GM18499 (cell line): ENCODE measurements at regions not wholly inside any gene's neighbourhood (a gene's known extent, or its start where the extent isn't known, plus 50 kb on each side); places are given as distances from the start of the nearest gene placed in this dataset.
"Not testable (repeated sequence)": the region's sequence is repeated elsewhere in the genome, so short reads cannot be mapped to it uniquely, and the experiment has no call there.

ENCODE experiments used
- ATAC-seq: cut with Tn5 transposase; IDR thresholded peaks from one replicate; pipeline ENCODE4 v1.9.1; 2021; ENCODE audit warnings: moderate number of reproducible peaks; ENCODE audit not compliant: insufficient read depth, unreplicated experiment

GRCh38 chr2:234410526-234410925 is 86.4 kb downstream of the ARL4C start:
- ATAC-seq = no peak

GRCh38 chr2:234409590-234409989 is 87.3 kb downstream of the ARL4C start:
- ATAC-seq = no peak

GRCh38 chr2:234406085-234406484 is 90.8 kb downstream of the ARL4C start:
- ATAC-seq = no peak

- no peak for ATAC-seq
Measured at GRCh38 chr2:234405462-234405861, 91.4 kb downstream of the ARL4C start.

- no peak for ATAC-seq
Measured at GRCh38 chr2:234404957-234405356, 91.9 kb downstream of the ARL4C start.

- ATAC-seq = no peak
Measured at GRCh38 chr2:234403751-234404150, 93.1 kb downstream of the ARL4C start.

- no peak for ATAC-seq
Measured at GRCh38 chr2:234403074-234403473, 93.8 kb downstream of the ARL4C start.

- ATAC-seq = no peak
Measured at GRCh38 chr2:234401426-234401825, 95.5 kb downstream of the ARL4C start.

- no peak for ATAC-seq
Measured at GRCh38 chr2:234399451-234400246, 97.2 kb downstream of the ARL4C start.

GRCh38 chr2:234398531-234398930 is 98.3 kb downstream of the ARL4C start:
- no peak for ATAC-seq

GRCh38 chr2:234395891-234396420 is 100.9 kb downstream of the ARL4C start:
- no peak for ATAC-seq

GRCh38 chr2:234394450-234394849 is 102.4 kb downstream of the ARL4C start:
- no peak for ATAC-seq

GRCh38 chr2:234393354-234393753 is 103.5 kb downstream of the ARL4C start:
- no peak for ATAC-seq

GRCh38 chr2:234392041-234392615 is 104.8 kb downstream of the ARL4C start:
- no peak for ATAC-seq

- no peak for ATAC-seq
Measured at GRCh38 chr2:234391625-234392024, 105.3 kb downstream of the ARL4C start.

GRCh38 chr2:234389661-234390060 is 107.2 kb downstream of the ARL4C start:
- not testable (repeated sequence) for ATAC-seq

- no peak for ATAC-seq
Measured at GRCh38 chr2:234388591-234388990, 108.3 kb downstream of the ARL4C start.

GRCh38 chr2:234386971-234387370 is 109.9 kb downstream of the ARL4C start:
- no peak for ATAC-seq

- no peak for ATAC-seq
Measured at GRCh38 chr2:234382131-234382530, 114.8 kb downstream of the ARL4C start.

GRCh38 chr2:234378958-234379357 is 117.9 kb downstream of the ARL4C start:
- not testable (repeated sequence) for ATAC-seq

- ATAC-seq = no peak
Measured at GRCh38 chr2:234378440-234378839, 118.4 kb downstream of the ARL4C start.
